ENCODE measurements at regions not wholly inside any gene's neighbourhood (a gene's known extent, or its start where the extent isn't known, plus 50 kb on each side); places are given as distances from the start of the nearest gene placed in this dataset.

DNA sequence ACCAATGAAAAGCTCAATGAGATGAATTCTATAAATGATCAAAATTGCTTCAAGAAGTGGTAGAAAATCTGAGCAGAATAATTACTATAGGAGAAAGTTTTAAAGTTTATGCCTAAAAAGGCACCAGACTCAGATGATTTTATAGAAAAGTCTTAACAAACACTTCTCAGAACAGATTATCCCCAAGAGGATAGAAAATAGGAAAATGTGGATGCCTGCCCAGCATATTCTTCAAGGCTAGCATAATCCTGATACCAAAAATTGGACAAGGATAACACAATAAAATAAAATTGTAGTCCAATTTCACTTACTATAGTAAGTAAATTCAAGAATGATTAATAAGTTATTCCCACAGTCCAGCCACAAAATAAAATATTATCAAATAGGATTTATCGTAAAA, 397.0 kb downstream of the NR2F1-AS1 start:
- no peak for TF ChIP-seq POLR2A (IDR thresholded peaks at IDR 0.05; ENCODE audit: low read length)
- no peak for TF ChIP-seq GATA1 (IDR thresholded peaks at IDR 0.05; ENCODE audit: low read depth, low read length)
